ENCODE measurements at regions not wholly inside any gene's neighbourhood (a gene's known extent, or its start where the extent isn't known, plus 50 kb on each side); places are given as distances from the start of the nearest gene placed in this dataset.

DNA sequence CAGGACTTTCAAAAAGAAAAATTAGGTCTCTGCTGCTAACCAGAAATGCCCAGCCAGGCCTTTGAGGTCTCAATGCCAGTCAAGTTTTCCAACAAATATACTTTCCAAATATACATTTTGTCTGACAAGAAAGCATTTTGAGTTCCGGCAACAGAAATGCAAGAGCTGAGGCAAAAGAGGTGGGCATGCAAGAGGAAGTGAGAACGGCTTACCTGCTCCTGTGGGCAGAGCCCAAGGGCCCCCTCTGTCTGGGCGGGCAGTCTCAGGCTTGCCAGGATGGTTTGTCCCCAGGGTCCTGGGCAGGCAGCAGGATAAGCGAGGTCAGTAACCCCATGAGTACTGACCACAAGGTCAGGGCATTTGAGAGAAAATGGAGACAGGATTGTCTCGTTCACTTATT, 136.1 kb upstream of the TOPAZ1 start:
- TF ChIP-seq, protein P1, sequence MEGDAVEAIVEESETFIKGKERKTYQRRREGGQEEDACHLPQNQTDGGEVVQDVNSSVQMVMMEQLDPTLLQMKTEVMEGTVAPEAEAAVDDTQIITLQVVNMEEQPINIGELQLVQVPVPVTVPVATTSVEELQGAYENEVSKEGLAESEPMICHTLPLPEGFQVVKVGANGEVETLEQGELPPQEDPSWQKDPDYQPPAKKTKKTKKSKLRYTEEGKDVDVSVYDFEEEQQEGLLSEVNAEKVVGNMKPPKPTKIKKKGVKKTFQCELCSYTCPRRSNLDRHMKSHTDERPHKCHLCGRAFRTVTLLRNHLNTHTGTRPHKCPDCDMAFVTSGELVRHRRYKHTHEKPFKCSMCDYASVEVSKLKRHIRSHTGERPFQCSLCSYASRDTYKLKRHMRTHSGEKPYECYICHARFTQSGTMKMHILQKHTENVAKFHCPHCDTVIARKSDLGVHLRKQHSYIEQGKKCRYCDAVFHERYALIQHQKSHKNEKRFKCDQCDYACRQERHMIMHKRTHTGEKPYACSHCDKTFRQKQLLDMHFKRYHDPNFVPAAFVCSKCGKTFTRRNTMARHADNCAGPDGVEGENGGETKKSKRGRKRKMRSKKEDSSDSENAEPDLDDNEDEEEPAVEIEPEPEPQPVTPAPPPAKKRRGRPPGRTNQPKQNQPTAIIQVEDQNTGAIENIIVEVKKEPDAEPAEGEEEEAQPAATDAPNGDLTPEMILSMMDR (IDR thresholded peaks at IDR 0.05; ENCODE audit: poor library complexity, severe bottlenecking): no peak
- TF ChIP-seq POLR2AphosphoS5 (IDR thresholded peaks at IDR 0.05) (no peak), MXI1 (conservative IDR thresholded peaks at IDR 0.05; ENCODE audit: poor library complexity, severe bottlenecking) (no peak), EZH2 (IDR thresholded peaks at IDR 0.05; ENCODE audit: borderline replicate concordance, insufficient read depth, low read length, poor library complexity, severe bottlenecking) (no peak), EP300 (conservative IDR thresholded peaks at IDR 0.05; ENCODE audit: poor library complexity, severe bottlenecking) (no peak), RAD21 (conservative IDR thresholded peaks at IDR 0.05) (no peak), SMC3 (conservative IDR thresholded peaks at IDR 0.05; ENCODE audit: poor library complexity) (no peak)
- TF ChIP-seq, protein P2, sequence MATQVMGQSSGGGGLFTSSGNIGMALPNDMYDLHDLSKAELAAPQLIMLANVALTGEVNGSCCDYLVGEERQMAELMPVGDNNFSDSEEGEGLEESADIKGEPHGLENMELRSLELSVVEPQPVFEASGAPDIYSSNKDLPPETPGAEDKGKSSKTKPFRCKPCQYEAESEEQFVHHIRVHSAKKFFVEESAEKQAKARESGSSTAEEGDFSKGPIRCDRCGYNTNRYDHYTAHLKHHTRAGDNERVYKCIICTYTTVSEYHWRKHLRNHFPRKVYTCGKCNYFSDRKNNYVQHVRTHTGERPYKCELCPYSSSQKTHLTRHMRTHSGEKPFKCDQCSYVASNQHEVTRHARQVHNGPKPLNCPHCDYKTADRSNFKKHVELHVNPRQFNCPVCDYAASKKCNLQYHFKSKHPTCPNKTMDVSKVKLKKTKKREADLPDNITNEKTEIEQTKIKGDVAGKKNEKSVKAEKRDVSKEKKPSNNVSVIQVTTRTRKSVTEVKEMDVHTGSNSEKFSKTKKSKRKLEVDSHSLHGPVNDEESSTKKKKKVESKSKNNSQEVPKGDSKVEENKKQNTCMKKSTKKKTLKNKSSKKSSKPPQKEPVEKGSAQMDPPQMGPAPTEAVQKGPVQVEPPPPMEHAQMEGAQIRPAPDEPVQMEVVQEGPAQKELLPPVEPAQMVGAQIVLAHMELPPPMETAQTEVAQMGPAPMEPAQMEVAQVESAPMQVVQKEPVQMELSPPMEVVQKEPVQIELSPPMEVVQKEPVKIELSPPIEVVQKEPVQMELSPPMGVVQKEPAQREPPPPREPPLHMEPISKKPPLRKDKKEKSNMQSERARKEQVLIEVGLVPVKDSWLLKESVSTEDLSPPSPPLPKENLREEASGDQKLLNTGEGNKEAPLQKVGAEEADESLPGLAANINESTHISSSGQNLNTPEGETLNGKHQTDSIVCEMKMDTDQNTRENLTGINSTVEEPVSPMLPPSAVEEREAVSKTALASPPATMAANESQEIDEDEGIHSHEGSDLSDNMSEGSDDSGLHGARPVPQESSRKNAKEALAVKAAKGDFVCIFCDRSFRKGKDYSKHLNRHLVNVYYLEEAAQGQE (IDR thresholded peaks at IDR 0.05; ENCODE audit: borderline replicate concordance): no peak

All from neural cell (in vitro differentiated cells).